ENCODE measurements at regions not wholly inside any gene's neighbourhood (a gene's known extent, or its start where the extent isn't known, plus 50 kb on each side); places are given as distances from the start of the nearest gene placed in this dataset.

DNA sequence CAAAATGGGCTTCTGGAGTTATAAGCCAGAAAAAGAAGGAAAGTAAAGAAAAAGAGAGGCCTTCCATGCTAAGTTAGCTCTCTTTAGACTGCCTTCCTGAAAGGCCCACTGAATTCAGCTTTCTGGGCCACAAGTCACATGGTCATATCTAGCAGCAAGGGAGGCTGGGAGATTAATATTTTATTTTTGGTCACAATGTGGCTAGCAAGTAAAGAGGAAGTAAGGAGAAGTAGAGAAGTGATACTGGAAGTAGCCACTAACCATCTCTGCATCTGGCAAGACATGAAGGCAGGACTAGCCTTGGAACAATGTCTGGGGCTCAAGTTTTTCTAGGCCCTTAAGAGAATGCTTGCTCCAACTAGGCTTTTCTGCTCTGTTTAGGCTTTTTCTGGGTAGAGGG is 81.8 kb upstream of the UBE2E1 start (continued):
- no peak for TF ChIP-seq EED (IDR thresholded peaks at IDR 0.05; ENCODE audit: low read depth)
- TF ChIP-seq, protein P1, sequence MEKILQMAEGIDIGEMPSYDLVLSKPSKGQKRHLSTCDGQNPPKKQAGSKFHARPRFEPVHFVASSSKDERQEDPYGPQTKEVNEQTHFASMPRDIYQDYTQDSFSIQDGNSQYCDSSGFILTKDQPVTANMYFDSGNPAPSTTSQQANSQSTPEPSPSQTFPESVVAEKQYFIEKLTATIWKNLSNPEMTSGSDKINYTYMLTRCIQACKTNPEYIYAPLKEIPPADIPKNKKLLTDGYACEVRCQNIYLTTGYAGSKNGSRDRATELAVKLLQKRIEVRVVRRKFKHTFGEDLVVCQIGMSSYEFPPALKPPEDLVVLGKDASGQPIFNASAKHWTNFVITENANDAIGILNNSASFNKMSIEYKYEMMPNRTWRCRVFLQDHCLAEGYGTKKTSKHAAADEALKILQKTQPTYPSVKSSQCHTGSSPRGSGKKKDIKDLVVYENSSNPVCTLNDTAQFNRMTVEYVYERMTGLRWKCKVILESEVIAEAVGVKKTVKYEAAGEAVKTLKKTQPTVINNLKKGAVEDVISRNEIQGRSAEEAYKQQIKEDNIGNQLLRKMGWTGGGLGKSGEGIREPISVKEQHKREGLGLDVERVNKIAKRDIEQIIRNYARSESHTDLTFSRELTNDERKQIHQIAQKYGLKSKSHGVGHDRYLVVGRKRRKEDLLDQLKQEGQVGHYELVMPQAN (conservative IDR thresholded peaks at IDR 0.05) = no peak
- no peak for TF ChIP-seq FOS (IDR thresholded peaks at IDR 0.05; ENCODE audit: borderline replicate concordance, extremely low read depth, insufficient read length)
- TF ChIP-seq, protein P2, sequence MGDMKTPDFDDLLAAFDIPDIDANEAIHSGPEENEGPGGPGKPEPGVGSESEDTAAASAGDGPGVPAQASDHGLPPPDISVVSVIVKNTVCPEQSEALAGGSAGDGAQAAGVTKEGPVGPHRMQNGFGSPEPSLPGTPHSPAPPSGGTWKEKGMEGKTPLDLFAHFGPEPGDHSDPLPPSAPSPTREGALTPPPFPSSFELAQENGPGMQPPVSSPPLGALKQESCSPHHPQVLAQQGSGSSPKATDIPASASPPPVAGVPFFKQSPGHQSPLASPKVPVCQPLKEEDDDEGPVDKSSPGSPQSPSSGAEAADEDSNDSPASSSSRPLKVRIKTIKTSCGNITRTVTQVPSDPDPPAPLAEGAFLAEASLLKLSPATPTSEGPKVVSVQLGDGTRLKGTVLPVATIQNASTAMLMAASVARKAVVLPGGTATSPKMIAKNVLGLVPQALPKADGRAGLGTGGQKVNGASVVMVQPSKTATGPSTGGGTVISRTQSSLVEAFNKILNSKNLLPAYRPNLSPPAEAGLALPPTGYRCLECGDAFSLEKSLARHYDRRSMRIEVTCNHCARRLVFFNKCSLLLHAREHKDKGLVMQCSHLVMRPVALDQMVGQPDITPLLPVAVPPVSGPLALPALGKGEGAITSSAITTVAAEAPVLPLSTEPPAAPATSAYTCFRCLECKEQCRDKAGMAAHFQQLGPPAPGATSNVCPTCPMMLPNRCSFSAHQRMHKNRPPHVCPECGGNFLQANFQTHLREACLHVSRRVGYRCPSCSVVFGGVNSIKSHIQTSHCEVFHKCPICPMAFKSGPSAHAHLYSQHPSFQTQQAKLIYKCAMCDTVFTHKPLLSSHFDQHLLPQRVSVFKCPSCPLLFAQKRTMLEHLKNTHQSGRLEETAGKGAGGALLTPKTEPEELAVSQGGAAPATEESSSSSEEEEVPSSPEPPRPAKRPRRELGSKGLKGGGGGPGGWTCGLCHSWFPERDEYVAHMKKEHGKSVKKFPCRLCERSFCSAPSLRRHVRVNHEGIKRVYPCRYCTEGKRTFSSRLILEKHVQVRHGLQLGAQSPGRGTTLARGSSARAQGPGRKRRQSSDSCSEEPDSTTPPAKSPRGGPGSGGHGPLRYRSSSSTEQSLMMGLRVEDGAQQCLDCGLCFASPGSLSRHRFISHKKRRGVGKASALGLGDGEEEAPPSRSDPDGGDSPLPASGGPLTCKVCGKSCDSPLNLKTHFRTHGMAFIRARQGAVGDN (IDR thresholded peaks at IDR 0.05) = no peak
- TF ChIP-seq, protein P3, sequence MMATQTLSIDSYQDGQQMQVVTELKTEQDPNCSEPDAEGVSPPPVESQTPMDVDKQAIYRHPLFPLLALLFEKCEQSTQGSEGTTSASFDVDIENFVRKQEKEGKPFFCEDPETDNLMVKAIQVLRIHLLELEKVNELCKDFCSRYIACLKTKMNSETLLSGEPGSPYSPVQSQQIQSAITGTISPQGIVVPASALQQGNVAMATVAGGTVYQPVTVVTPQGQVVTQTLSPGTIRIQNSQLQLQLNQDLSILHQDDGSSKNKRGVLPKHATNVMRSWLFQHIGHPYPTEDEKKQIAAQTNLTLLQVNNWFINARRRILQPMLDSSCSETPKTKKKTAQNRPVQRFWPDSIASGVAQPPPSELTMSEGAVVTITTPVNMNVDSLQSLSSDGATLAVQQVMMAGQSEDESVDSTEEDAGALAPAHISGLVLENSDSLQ (IDR thresholded peaks at IDR 0.05) = no peak
- TF ChIP-seq STAT1 (conservative IDR thresholded peaks at IDR 0.05) = no peak
- TF ChIP-seq BMI1 (IDR thresholded peaks at IDR 0.05; ENCODE audit: borderline replicate concordance) = no peak
- TF ChIP-seq CBFB (IDR thresholded peaks at IDR 0.05; ENCODE audit: low read depth) = no peak
- no peak for TF ChIP-seq ASH2L (IDR thresholded peaks at IDR 0.05; ENCODE audit: borderline replicate concordance, low read depth)
- TF ChIP-seq ATF7 (IDR thresholded peaks at IDR 0.05; ENCODE audit: low read depth) = no peak
- no peak for TF ChIP-seq ZNF217 (IDR thresholded peaks at IDR 0.05)
- TF ChIP-seq ZSCAN29 (IDR thresholded peaks at IDR 0.05) = no peak
- peak; percentile 52 for TF ChIP-seq MEF2B (IDR thresholded peaks at IDR 0.05; ENCODE audit: partially characterized antibody, poor library complexity, severe bottlenecking)
- TF ChIP-seq, protein P4, sequence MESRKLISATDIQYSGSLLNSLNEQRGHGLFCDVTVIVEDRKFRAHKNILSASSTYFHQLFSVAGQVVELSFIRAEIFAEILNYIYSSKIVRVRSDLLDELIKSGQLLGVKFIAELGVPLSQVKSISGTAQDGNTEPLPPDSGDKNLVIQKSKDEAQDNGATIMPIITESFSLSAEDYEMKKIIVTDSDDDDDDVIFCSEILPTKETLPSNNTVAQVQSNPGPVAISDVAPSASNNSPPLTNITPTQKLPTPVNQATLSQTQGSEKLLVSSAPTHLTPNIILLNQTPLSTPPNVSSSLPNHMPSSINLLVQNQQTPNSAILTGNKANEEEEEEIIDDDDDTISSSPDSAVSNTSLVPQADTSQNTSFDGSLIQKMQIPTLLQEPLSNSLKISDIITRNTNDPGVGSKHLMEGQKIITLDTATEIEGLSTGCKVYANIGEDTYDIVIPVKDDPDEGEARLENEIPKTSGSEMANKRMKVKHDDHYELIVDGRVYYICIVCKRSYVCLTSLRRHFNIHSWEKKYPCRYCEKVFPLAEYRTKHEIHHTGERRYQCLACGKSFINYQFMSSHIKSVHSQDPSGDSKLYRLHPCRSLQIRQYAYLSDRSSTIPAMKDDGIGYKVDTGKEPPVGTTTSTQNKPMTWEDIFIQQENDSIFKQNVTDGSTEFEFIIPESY (IDR thresholded peaks at IDR 0.05) = no peak
